ENCODE measurements at regions not wholly inside any gene's neighbourhood (a gene's known extent, or its start where the extent isn't known, plus 50 kb on each side); places are given as distances from the start of the nearest gene placed in this dataset.

DNA sequence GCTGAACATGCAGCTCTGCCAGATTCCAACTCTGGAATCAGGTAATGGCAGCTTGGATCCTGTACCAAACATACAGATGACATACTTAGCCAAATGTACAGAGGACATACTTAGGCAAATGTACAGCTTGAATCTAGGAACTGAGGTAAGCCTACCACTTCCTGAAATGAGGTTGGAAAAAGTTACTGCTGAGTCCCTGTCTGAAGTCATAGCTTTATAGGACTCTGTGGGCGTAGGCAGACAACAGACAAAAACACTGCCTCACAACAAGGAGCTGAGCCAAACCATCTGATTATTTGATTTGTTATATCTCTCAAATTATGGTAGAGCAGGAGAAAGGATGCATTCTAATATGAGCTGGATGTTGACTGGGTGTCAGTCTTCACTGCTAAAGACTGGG lies 290.2 kb upstream of the TCF4 start:
- TF ChIP-seq, protein P1, sequence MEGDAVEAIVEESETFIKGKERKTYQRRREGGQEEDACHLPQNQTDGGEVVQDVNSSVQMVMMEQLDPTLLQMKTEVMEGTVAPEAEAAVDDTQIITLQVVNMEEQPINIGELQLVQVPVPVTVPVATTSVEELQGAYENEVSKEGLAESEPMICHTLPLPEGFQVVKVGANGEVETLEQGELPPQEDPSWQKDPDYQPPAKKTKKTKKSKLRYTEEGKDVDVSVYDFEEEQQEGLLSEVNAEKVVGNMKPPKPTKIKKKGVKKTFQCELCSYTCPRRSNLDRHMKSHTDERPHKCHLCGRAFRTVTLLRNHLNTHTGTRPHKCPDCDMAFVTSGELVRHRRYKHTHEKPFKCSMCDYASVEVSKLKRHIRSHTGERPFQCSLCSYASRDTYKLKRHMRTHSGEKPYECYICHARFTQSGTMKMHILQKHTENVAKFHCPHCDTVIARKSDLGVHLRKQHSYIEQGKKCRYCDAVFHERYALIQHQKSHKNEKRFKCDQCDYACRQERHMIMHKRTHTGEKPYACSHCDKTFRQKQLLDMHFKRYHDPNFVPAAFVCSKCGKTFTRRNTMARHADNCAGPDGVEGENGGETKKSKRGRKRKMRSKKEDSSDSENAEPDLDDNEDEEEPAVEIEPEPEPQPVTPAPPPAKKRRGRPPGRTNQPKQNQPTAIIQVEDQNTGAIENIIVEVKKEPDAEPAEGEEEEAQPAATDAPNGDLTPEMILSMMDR (IDR thresholded peaks at IDR 0.05; ENCODE audit: borderline replicate concordance, extremely low read depth, low read length, poor library complexity, severe bottlenecking) = no peak
- no peak for TF ChIP-seq EZH2 (IDR thresholded peaks at IDR 0.05; ENCODE audit: borderline replicate concordance, low read depth, low read length, severe bottlenecking)
